Epithelial cell of proximal tubule (primary cell): ENCODE measurements at regions not wholly inside any gene's neighbourhood (a gene's known extent, or its start where the extent isn't known, plus 50 kb on each side); places are given as distances from the start of the nearest gene placed in this dataset.

Experiments
- DNase-seq: peaks from one replicate; pipeline ENCODE4 v3.0.0-alpha.2; 2011; ENCODE audit warnings: low read depth
- H3K4me3 ChIP-seq: 2 replicates; pipeline ENCODE4 v1.5.1; 2011; ENCODE audit warnings: low read depth, mild to moderate bottlenecking, low read length
- CTCF ChIP-seq: conservative IDR thresholded peaks from 2 replicates; pipeline ENCODE4 v1.5.1; 2012; ENCODE audit warnings: low read depth, mild to moderate bottlenecking, low read length

DNA sequence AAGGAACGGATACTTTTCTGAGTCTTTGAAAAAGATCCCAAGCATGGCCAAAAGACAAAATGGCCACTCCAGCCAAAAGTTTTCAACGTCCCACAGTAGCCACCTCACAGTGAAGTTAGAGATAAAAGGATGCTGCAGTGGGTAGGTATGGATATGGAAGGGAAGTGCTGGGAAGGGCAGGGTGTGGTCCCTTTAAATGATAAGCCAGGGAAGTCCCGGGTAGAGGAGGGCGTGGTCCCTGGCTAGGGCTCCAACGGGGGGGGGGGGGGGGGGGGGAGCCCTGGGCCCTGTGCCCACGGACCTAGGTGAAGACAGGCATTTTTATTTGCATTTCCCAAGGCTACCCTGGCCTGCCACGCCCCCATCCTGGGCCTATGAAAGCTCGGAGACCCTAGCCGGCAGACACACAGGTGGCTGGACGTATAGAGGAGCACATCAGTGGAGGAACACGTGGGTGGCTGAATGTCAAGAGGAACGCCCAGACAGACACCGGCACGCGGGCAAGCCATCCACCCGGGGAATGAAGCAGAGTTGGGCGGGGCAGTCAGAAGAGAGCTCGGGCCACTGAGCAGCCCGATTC is 306.7 kb downstream of the NFIB start:
- no peak for DNase-seq
- no peak for TF ChIP-seq CTCF
- no peak overlapping the region for H3K4me3 ChIP-seq

DNA sequence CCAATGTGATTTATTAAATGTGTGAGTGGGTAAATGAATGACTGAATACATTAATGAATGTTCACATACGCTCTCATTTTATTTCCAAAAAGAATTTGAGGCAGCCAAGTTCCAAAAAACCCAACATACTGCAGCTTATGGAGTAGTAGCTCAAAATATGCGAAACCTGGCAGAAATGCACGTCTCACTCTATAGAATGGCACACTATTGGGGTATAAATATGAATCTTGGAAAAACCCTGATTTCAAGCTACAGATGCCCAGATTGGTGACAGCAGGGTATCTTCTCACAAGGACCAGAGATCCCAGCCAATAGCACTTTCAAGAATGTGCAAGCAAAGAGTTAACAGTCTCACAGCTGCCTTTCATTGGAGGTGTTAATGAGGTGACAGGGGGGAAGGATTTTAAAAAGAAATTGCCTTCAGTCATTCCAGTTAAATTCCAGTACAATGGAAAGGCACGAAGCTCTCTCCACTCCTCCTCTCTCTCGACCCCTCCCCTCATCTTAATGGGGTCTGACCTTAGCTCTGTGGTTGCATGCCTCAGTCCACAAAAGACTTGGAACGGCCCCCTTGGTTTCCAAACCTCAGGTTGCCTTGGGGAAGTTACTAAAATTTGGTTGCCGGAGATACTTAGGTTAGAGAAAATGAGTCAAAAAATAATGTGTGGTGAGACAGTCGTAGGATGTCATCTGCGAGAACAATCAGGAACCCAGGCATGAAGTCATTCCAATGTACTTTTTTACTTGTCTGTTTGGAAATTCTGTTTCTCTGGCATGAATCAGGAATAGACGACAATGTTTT is 307.4 kb downstream of the NFIB start:
- DNase-seq = no peak
- no peak for TF ChIP-seq CTCF
- H3K4me3 ChIP-seq = no peak overlapping the region

- no peak for TF ChIP-seq CTCF
- no peak for DNase-seq
- H3K4me3 ChIP-seq = no peak overlapping the region
These were observed 309.8 kb downstream of the NFIB start for GRCh38 chr9:14004110-14004509.

- no peak for TF ChIP-seq CTCF
- DNase-seq = no peak
- no peak overlapping the region for H3K4me3 ChIP-seq
These were observed 319.7 kb downstream of the NFIB start for GRCh38 chr9:13994240-13994639.

- no peak for DNase-seq
- no peak for TF ChIP-seq CTCF
- no peak overlapping the region for H3K4me3 ChIP-seq
These were observed 320.2 kb downstream of the NFIB start for GRCh38 chr9:13993632-13994185.

DNA sequence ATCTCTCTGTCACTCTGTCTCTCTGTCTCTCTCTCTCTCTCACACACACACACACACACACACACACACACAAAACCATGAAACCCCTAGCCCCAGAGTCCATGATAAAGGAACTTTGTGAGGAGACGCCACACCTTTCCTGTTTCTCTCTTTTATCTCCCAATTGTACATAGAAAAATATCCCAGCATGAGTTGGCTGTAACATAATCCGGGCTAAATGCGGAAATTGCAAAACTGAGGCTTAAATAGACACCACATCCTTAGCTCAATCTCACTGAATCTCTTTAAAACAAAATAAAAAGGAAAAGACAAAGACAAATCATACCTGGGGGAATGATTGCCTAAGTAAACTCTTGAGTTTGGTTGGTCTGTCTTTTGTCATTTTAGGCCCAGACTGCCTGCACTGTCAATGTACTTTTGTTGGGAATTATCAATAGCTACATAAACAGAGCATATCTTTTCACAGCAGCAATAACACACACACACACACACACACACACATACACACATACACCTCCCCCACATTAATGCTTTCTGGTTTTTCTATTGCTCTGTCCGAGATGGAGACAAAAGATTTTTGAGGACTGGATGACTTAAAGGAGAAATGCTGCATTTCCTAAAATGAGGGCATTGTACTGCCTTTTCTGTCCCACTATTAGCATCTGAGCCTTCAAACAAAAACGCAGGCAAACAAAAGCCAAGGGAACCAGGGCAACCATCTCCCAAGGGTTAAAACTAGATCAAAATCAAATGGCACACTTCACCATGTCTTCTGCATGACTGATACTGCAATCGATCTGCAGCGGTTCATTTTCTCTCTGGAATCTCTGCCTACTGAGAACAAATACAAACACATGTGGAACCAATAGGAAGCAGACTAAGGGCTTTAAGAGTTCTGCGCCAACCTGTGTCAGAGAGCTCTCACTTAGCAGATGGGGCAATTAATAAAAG is 321.5 kb downstream of the NFIB start:
- DNase-seq = no peak
- no peak overlapping the region for H3K4me3 ChIP-seq
- no peak for TF ChIP-seq CTCF
